ENCODE measurements at regions not wholly inside any gene's neighbourhood (a gene's known extent, or its start where the extent isn't known, plus 50 kb on each side); places are given as distances from the start of the nearest gene placed in this dataset.

DNA sequence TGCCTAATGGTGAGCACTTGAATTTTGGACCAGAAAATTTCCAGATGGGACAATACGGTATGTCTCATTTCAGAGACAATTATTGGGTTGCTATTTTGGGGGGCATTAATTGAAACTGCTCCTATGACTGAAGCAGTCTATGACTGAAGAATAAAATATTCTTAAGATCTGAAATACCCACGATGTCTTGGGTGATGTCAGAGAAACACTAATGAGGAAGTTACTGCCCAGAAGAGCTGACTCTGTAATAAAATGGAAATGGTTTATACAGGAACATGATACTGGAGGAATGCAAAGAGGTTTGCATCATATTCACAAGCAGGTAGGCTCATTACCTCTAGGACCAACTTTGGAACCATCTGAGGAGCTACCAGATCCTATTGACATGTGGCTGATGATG is 68.7 kb downstream of the IL12A start:
- H4K20me1 ChIP-seq (replicated peaks; ENCODE audit: control insufficient read depth, insufficient read depth, low read length): no peaks in the 10 kb centered on the region
- H3K9ac ChIP-seq (ENCODE audit: insufficient read depth in 1 of 2, low read depth in 2 of 2, low read length in 2 of 2): no peak overlapping the region
- no peak overlapping the region for H2AFZ ChIP-seq (ENCODE audit: low read depth, low read length)
- ATAC-seq: no peak
- BruUV-seq (replicated peaks): no TSS peak
- intact Hi-C loops (cut with micrococcal nuclease) (no loop called here), in situ Hi-C loops (cut with MboI) (no loop called here)
- H3K9me3 ChIP-seq (replicated peaks; ENCODE audit: control insufficient read depth, insufficient read depth, low read depth, low read length): no peaks in the 10 kb centered on the region
- ChIA-PET POLR2A (no interaction called here), CTCF (ENCODE audit: low intra/inter-chr PET ratio) (no interaction called here)
- FAIRE-seq: no peak
- H3K79me2 ChIP-seq (ENCODE audit: control insufficient read depth, insufficient read depth, low read length): no peaks in the 10 kb centered on the region
- no peaks in the 10 kb centered on the region for H3K9me1 ChIP-seq (ENCODE audit: control insufficient read depth, insufficient read depth, low read length)
- DNase-seq (ENCODE audit: extremely low read depth in 1 of 4, low spot score in 3 of 4): no peak
- no peak overlapping the region for H3K4me2 ChIP-seq (ENCODE audit: insufficient read depth, low read length)
- no peaks in the 10 kb centered on the region for H3K4me1 ChIP-seq (replicated peaks in 1 of 2; ENCODE audit: control insufficient read depth in 2 of 2, insufficient read depth in 2 of 2, low read length in 2 of 2)
- no peaks in the 10 kb centered on the region for H3K36me3 ChIP-seq (ENCODE audit: control insufficient read depth, insufficient read depth, low read length)
- no peak overlapping the region for H3K27ac ChIP-seq (ENCODE audit: extremely low read depth, low read depth, low read length)
- WGBS (ENCODE audit: insufficient coverage, low coverage, missing lambda C conversion rate): 3% methylated on average over 2 of the region's 2 CpGs
- H3K4me3 ChIP-seq: no peak overlapping the region
- peaks cover 4 to 10% of the 10 kb centered on the region in 2 experiments; a peak in 4 of 5 replicates for H3K27me3 ChIP-seq (ENCODE audit: control insufficient read depth in 2 of 2, insufficient read depth in 2 of 2, low read length in 2 of 2)
- no peak for TF ChIP-seq LEF1 (IDR thresholded peaks at IDR 0.05)
- no peak for TF ChIP-seq POU5F1 (IDR thresholded peaks at IDR 0.05; ENCODE audit: borderline replicate concordance, low read depth, low read length, partially characterized antibody)
- no peak for TF ChIP-seq TRIM24 (IDR thresholded peaks at IDR 0.05)
- no peak for TF ChIP-seq MYC (IDR thresholded peaks at IDR 0.05; ENCODE audit: low read depth, low read length)
- no peak for TF ChIP-seq MYC (CRISPR knock-in tag; IDR thresholded peaks at IDR 0.05; ENCODE audit: borderline replicate concordance, low read depth)
- no peak for TF ChIP-seq DNMT1 (IDR thresholded peaks at IDR 0.05)
- TF ChIP-seq, protein P1, sequence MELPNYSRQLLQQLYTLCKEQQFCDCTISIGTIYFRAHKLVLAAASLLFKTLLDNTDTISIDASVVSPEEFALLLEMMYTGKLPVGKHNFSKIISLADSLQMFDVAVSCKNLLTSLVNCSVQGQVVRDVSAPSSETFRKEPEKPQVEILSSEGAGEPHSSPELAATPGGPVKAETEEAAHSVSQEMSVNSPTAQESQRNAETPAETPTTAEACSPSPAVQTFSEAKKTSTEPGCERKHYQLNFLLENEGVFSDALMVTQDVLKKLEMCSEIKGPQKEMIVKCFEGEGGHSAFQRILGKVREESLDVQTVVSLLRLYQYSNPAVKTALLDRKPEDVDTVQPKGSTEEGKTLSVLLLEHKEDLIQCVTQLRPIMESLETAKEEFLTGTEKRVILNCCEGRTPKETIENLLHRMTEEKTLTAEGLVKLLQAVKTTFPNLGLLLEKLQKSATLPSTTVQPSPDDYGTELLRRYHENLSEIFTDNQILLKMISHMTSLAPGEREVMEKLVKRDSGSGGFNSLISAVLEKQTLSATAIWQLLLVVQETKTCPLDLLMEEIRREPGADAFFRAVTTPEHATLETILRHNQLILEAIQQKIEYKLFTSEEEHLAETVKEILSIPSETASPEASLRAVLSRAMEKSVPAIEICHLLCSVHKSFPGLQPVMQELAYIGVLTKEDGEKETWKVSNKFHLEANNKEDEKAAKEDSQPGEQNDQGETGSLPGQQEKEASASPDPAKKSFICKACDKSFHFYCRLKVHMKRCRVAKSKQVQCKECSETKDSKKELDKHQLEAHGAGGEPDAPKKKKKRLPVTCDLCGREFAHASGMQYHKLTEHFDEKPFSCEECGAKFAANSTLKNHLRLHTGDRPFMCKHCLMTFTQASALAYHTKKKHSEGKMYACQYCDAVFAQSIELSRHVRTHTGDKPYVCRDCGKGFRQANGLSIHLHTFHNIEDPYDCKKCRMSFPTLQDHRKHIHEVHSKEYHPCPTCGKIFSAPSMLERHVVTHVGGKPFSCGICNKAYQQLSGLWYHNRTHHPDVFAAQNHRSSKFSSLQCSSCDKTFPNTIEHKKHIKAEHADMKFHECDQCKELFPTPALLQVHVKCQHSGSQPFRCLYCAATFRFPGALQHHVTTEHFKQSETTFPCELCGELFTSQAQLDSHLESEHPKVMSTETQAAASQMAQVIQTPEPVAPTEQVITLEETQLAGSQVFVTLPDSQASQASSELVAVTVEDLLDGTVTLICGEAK (IDR thresholded peaks at IDR 0.05): no peak
- TF ChIP-seq, protein P1 (CRISPR knock-in tag; IDR thresholded peaks at IDR 0.05): no peak
- no peak for TF ChIP-seq ADNP (tag; IDR thresholded peaks at IDR 0.05)
- TF ChIP-seq ETV6 (IDR thresholded peaks at IDR 0.05; ENCODE audit: borderline replicate concordance in 1 of 2, low read depth in 2 of 2, low read length in 1 of 2): no peak
- no peak for TF ChIP-seq ETV6 (CRISPR knock-in tag; IDR thresholded peaks at IDR 0.05; ENCODE audit: borderline replicate concordance)
- TF ChIP-seq, protein P2, sequence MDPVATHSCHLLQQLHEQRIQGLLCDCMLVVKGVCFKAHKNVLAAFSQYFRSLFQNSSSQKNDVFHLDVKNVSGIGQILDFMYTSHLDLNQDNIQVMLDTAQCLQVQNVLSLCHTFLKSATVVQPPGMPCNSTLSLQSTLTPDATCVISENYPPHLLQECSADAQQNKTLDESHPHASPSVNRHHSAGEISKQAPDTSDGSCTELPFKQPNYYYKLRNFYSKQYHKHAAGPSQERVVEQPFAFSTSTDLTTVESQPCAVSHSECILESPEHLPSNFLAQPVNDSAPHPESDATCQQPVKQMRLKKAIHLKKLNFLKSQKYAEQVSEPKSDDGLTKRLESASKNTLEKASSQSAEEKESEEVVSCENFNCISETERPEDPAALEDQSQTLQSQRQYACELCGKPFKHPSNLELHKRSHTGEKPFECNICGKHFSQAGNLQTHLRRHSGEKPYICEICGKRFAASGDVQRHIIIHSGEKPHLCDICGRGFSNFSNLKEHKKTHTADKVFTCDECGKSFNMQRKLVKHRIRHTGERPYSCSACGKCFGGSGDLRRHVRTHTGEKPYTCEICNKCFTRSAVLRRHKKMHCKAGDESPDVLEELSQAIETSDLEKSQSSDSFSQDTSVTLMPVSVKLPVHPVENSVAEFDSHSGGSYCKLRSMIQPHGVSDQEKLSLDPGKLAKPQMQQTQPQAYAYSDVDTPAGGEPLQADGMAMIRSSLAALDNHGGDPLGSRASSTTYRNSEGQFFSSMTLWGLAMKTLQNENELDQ (CRISPR knock-in tag; IDR thresholded peaks at IDR 0.05; ENCODE audit: borderline replicate concordance): no peak
- TF ChIP-seq RFX5 (IDR thresholded peaks at IDR 0.05; ENCODE audit: low read depth, low read length): no peak
- TF ChIP-seq ZNF143 (CRISPR knock-in tag; IDR thresholded peaks at IDR 0.05): no peak

Data from K562 (cell line).